DMS 273 (cell line): ENCODE measurements at regions not wholly inside any gene's neighbourhood (a gene's known extent, or its start where the extent isn't known, plus 50 kb on each side); places are given as distances from the start of the nearest gene placed in this dataset.
A peak's percentile ranks its signal among the peaks of the same experiment; 100 is the strongest.
"Not testable (repeated sequence)": the region's sequence is repeated elsewhere in the genome, so short reads cannot be mapped to it uniquely, and the experiment has no call there.

ENCODE experiments used
- DNase-seq: peaks from one replicate; lab custom pipeline; 2025; ENCODE audit not compliant: unreplicated experiment; lab: John Stamatoyannopoulos, UW

- DNase-seq = no peak
Measured at GRCh38 chr16:75780669-75781068, 54.4 kb upstream of the CPHXL start.

GRCh38 chr16:75781683-75782343 lies 55.5 kb upstream of the CPHXL start:
- DNase-seq = no peak

- DNase-seq = peak; percentile 34
Measured at GRCh38 chr16:75787440-75787839, 61.1 kb upstream of the CPHXL start.

- peak; percentile 76 for DNase-seq
Measured at GRCh38 chr16:75789237-75789636, 62.9 kb upstream of the CPHXL start.

GRCh38 chr16:75792771-75793492 lies 66.6 kb upstream of the CPHXL start:
- no peak for DNase-seq

- DNase-seq = no peak
Measured at GRCh38 chr16:75793641-75794040, 67.4 kb upstream of the CPHXL start.

GRCh38 chr16:75794426-75794825 lies 68.1 kb upstream of the CPHXL start:
- no peak for DNase-seq

- no peak for DNase-seq
Measured at GRCh38 chr16:75798714-75799113, 72.4 kb upstream of the CPHXL start.

GRCh38 chr16:75801307-75801706 lies 75.0 kb upstream of the CPHXL start:
- peak; percentile 41 for DNase-seq

GRCh38 chr16:75803753-75804152 lies 77.5 kb upstream of the CPHXL start:
- DNase-seq = no peak

- no peak for DNase-seq
Measured at GRCh38 chr16:75804368-75804767, 78.1 kb upstream of the CPHXL start.

- DNase-seq = peak; percentile 24
Measured at GRCh38 chr16:75805946-75806345, 79.7 kb upstream of the CPHXL start.

GRCh38 chr16:75806487-75806886 lies 80.2 kb upstream of the CPHXL start:
- DNase-seq = no peak

- DNase-seq = no peak
Measured at GRCh38 chr16:75810342-75810741, 84.1 kb upstream of the CPHXL start.

- DNase-seq = no peak
Measured at GRCh38 chr16:75811020-75811634, 84.8 kb upstream of the CPHXL start.

GRCh38 chr16:75818491-75818890 lies 92.2 kb upstream of the CPHXL start:
- no peak for DNase-seq

- no peak for DNase-seq
Measured at GRCh38 chr16:75820672-75821071, 94.4 kb upstream of the CPHXL start.

GRCh38 chr16:75821117-75821516 lies 94.8 kb upstream of the CPHXL start:
- DNase-seq = no peak

GRCh38 chr16:75825750-75826149 lies 99.5 kb upstream of the CPHXL start:
- not testable (repeated sequence) for DNase-seq

- DNase-seq = not testable (repeated sequence)
Measured at GRCh38 chr16:75827372-75828038, 101.2 kb upstream of the CPHXL start.

GRCh38 chr16:75833385-75833784 lies 107.1 kb upstream of the CPHXL start:
- DNase-seq = not testable (repeated sequence)
